GM18498 (cell line): ENCODE measurements at regions not wholly inside any gene's neighbourhood (a gene's known extent, or its start where the extent isn't known, plus 50 kb on each side); places are given as distances from the start of the nearest gene placed in this dataset.

Experiments
- ATAC-seq: cut with Tn5 transposase; IDR thresholded peaks from one replicate; pipeline ENCODE4 v1.9.1; 2021; ENCODE audit warnings: mild to moderate bottlenecking, moderate library complexity; ENCODE audit not compliant: unreplicated experiment

DNA sequence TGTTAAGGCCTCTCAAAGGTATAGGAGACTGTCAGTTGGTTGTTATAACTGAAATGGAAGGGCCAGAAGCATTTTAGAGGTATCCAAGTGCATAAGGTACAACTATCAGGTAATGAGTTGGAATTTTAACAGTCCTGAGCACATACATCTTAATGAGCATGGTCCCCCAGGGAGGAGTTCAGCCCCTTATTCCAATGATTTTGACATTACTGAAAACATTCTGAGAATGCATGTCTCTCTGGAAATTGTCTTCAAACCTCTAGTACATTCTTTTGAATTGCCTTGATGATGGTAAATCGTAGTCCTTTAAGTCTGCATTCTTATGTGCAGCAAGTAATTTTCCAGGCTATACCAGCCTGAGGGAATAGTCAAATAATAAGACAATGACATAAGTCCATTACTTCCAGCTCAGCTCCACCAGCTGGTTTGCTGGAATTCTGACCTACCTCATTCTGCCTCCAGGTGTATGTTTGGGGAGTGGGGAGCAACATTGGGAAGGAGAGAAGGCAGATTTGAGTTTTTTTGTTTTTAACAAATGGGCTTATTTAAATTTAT is 239.2 kb downstream of the MSRB3 start:
- ATAC-seq = no peak

- no peak for ATAC-seq
Measured at GRCh38 chr12:65518771-65519170, 240.3 kb downstream of the MSRB3 start.

GRCh38 chr12:65520658-65521057 is 242.2 kb downstream of the MSRB3 start:
- no peak for ATAC-seq

GRCh38 chr12:65522956-65523860 is 244.7 kb downstream of the MSRB3 start:
- ATAC-seq = no peak

DNA sequence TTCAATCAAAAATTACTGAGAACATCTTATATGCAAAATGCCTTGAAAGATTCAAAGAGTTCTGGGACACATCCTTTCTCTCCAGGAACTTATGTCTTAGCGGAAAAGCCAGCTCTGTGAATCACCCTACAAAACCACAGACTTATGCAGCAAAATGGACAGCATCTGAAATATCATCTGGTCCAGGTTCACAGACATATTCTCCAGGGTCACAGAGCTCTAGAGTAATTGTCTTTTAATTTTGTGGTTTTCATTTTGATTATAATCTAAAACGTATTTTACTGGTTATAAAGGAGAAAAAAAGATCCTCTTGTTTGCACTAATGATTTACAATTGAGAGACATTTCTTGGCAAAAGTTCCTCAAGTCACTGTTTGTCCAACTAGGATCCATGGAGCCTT is 246.2 kb downstream of the MSRB3 start:
- no peak for ATAC-seq

DNA sequence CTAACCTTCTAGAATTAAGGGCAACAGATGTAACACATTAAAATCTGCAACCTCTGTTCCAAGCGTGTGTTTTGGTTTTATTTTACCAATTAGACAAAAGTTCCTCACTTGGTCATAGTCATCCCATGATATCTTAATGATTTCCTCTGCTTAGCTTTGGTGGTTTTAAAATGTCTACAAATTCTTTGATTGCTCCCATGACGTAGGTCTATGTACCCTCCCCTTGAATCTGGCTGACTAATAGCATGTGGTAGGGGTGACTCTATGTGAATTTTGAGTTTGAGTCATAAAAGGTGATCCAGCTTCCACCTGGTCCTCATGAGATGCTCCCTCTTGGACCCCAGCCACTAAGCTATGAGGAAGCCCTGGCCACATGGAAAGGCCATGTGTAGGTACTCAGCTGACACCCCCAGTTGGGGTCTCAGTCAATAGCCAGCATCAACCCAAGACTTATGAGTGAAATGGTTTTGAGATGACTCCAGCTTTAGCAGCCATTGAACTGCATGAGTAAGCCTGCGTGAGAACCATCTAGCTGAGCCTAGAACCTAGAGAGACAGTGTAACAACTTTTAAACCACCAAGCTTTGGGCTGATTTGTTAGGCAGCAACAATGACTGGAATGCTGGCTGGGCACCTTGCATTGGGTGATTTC is 247.1 kb downstream of the MSRB3 start:
- ATAC-seq = no peak

GRCh38 chr12:65526311-65526710 is 247.8 kb downstream of the MSRB3 start:
- no peak for ATAC-seq

DNA sequence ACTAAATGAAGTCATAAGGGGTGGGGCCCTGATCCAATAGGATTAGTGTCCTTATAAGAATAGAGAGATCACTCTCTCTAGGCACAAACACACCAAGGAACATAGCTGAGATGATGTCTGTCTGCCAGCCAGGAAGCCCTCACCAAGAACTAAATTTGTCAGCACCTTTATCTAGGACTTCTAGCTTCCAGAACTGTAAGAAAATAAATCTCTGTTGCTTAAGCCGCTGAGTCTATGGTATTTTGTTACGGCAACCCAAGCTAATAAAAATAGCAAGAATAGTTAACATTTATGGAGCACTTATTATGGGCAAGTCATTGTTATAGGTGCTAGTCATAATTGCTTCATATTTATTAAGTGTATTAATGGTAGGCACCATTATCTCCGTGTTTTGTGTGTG is 249.6 kb downstream of the MSRB3 start:
- no peak for ATAC-seq

DNA sequence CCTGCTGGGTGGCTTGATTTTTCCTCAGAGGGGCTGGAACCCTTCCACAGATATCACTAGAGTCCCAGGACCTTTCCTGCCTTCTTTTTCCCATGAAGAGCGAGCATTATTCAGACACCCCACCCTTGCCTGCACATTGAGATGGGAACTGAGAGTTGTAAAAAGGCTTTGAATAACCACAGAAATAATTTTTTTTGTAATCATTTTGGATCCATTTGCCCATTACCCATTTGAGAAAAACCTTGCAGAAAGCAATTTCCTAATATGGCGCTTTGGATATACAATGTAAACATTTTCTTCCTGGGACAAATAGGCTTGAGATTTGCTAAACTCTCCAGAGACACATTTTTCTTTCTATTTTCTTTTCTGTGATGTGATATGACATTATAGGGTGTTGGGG is 250.6 kb downstream of the MSRB3 start:
- ATAC-seq = no peak

- no peak for ATAC-seq
Measured at GRCh38 chr12:65529771-65530435, 251.4 kb downstream of the MSRB3 start.

DNA sequence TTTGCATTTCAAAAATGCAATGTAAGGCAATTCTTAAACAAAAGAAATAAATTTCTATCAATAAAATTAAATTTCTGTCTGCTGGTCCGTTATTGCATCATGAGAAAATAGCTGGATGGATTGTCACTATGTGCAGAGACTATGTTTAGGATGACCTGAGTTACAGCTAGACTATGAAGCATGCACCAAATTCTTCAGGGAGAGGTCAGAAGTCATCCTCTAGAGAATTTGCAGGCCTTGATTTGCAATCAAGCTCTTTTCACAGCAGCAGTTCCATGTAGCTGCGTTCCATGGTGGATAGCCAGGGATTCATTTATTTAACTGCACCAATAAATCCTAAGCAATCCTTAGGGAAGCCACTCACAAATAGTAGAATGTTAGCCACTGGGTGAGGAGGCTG is 253.7 kb downstream of the MSRB3 start:
- no peak for ATAC-seq

DNA sequence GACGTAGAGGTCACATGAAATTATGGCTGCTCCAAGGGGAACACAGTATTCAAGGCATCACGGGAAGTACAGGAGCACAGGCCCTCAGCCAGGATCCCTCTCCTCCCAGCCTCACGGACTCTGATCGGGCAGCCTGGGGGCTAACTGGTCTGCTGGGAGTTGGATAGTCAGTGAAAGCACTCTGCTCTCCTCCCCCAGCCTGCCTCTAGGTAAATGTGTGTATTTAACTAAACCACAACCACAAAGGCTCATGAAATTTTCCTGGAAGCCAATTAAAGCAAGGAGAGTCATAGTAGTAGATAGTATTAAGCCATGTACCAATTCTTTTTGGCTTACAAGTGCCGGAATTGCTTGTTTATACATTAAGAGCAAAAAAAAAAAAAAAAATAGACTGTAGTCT is 254.3 kb downstream of the MSRB3 start:
- ATAC-seq = no peak

- no peak for ATAC-seq
Measured at GRCh38 chr12:65533177-65533883, 254.8 kb downstream of the MSRB3 start.

DNA sequence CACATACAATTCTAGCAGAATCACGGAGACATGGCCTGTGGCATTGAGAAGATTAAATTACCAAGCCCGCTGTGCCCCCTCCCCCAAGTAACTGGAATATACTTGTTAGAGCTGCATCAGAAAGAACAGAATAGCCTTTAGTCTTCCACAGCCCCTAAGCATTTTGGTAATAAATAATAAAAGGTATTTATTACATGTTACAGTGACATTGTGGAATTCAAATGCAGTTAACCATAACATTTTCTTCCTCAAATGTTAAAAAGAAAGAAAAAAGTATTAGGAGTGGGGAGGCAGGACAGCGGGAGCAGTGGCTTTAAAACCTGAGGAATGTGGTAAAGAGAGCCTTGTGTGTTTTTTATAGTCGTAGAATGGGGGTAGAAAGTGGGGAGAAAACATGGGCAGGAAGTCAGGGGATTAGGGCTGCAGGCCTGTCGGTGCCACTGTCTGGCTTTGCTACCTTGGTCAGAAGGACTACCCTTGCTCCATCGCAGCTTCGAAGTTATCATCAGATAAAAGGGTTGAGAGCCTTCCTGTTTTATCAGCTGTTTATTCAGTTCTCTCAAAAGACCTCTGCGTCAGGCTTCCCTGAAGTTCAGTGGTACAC is 255.9 kb downstream of the MSRB3 start:
- ATAC-seq = no peak

DNA sequence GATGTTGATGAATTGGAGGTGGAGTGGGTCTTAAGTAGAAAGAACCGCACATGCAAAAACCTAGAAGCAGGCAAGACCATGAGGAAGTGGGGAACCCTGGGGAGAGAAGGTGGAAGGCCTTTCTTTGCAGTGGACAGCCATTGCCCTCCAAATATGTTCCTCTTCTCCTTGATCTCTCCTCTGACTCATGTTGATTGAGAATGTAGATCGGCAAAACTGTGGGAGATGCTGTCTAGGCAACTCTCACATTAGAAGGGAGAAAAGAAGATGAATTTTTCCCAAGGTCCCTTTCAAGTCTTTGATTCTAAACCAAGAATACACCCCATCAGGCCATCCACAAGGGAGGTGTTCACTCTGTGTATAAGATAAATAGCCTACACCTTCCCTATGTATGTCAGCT is 257.5 kb downstream of the MSRB3 start:
- no peak for ATAC-seq

- no peak for ATAC-seq
Measured at GRCh38 chr12:65536351-65536750, 257.9 kb downstream of the MSRB3 start.

DNA sequence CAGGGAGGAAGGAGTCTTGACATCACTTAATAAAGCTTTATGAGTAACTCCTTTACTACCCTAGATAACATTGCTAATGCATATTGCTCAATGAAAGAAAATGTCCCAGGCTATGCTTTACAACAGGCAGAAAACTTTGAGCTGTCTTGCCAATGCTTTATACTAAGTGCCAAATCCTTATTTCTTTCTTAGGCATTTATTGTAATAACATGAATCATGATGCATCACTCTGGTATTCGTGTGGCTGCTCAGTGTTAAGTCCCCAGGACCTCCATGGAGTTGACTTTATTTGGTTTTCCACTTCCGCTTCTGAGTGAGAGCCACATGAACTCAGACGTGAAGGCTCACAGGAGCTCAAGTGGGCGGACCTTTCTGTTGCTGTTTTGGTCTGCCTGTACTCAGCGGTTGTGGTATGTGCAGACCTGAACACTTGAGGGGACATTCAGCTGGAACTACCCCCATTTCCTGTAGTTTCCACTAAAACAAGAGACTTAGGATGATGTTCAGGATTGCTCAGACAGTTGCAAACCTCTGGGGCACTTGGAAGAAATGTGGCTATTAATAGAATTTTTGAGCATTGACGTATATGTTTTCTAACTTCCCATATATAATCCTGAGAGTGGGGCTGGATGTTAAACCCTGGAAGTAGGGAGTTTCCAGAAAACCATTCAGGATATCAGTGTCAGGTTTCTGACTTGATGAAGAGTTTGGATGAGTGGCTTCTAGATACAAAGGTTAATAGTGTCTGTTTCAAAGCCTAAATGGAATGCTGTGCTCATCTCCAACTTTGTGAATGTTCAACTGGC is 258.6 kb downstream of the MSRB3 start:
- no peak for ATAC-seq

GRCh38 chr12:65537978-65538377 is 259.5 kb downstream of the MSRB3 start:
- no peak for ATAC-seq

- ATAC-seq = no peak
Measured at GRCh38 chr12:65539023-65539422, 260.5 kb downstream of the MSRB3 start.

GRCh38 chr12:65540140-65540539 is 261.7 kb downstream of the MSRB3 start:
- no peak for ATAC-seq
